ENCODE measurements at regions not wholly inside any gene's neighbourhood (a gene's known extent, or its start where the extent isn't known, plus 50 kb on each side); places are given as distances from the start of the nearest gene placed in this dataset.

DNA sequence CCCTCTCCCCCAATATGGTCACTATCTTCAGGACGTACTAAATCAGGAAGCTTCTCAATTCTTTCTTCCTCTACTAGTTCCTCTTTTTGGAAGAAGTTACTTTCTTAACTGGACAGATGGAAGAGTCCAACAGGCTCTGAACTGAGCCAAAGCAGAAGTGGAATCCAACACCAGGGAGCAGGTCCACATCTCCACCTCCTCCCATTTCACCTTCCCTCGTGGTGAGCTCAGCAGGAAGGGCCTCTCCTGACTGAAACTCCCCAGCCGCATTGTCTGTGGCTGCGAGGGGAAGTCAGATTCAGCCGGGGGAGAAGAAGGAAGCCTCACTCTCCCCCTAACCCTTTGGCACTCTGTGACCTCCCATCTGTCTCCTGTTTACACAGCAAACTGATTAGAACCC is 63.8 kb upstream of the UST start:
- Mint-ChIP-seq H3K27ac (ENCODE audit: unreplicated experiment) (peak overlapping the region; percentile 45), H3K4me3 (ENCODE audit: unreplicated experiment) (no peak overlapping the region), H3K36me3 (ENCODE audit: low read depth, unreplicated experiment) (no peaks in the 10 kb centered on the region), H3K4me1 (ENCODE audit: unreplicated experiment) (peaks cover 21% of the 10 kb centered on the region), H3K9me3 (ENCODE audit: unreplicated experiment) (no peaks in the 10 kb centered on the region), H3K27me3 (ENCODE audit: unreplicated experiment) (peaks cover 2% of the 10 kb centered on the region)
- TF ChIP-seq, protein P1, sequence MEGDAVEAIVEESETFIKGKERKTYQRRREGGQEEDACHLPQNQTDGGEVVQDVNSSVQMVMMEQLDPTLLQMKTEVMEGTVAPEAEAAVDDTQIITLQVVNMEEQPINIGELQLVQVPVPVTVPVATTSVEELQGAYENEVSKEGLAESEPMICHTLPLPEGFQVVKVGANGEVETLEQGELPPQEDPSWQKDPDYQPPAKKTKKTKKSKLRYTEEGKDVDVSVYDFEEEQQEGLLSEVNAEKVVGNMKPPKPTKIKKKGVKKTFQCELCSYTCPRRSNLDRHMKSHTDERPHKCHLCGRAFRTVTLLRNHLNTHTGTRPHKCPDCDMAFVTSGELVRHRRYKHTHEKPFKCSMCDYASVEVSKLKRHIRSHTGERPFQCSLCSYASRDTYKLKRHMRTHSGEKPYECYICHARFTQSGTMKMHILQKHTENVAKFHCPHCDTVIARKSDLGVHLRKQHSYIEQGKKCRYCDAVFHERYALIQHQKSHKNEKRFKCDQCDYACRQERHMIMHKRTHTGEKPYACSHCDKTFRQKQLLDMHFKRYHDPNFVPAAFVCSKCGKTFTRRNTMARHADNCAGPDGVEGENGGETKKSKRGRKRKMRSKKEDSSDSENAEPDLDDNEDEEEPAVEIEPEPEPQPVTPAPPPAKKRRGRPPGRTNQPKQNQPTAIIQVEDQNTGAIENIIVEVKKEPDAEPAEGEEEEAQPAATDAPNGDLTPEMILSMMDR (IDR thresholded peaks at IDR 0.05; ENCODE audit: unreplicated experiment): no peak
- no peak for DNase-seq (ENCODE audit: low spot score)

DNA sequence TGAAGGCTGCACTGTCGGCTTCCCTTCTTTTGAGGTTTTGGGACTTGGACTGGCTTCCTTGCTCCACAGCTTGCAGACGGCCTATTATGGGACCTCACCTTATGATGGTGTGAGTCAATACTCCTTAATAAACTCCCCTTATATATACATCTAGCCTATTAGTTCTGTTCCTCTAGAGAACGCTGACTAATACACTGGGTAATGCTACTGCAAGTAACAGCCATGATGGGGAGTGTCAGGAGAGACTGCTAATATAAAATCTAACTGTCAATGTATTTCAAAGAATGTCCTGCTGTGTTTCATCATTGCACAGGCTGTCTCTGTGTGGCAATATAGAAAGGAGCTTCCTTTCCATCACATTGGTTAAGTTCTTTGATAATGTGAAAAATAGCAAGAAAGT is 57.7 kb upstream of the UST start:
- no peak for DNase-seq (ENCODE audit: low spot score)
- TF ChIP-seq, protein P1 (IDR thresholded peaks at IDR 0.05; ENCODE audit: unreplicated experiment): no peak
- H3K36me3 Mint-ChIP-seq (ENCODE audit: low read depth, unreplicated experiment): no peaks in the 10 kb centered on the region
- H3K4me3 Mint-ChIP-seq (ENCODE audit: unreplicated experiment): no peak overlapping the region
- no peaks in the 10 kb centered on the region for H3K9me3 Mint-ChIP-seq (ENCODE audit: unreplicated experiment)
- H3K27ac Mint-ChIP-seq (ENCODE audit: unreplicated experiment): no peak overlapping the region
- peaks cover 4% of the 10 kb centered on the region for H3K4me1 Mint-ChIP-seq (ENCODE audit: unreplicated experiment)
- peaks cover 5% of the 10 kb centered on the region for H3K27me3 Mint-ChIP-seq (ENCODE audit: unreplicated experiment)

DNA sequence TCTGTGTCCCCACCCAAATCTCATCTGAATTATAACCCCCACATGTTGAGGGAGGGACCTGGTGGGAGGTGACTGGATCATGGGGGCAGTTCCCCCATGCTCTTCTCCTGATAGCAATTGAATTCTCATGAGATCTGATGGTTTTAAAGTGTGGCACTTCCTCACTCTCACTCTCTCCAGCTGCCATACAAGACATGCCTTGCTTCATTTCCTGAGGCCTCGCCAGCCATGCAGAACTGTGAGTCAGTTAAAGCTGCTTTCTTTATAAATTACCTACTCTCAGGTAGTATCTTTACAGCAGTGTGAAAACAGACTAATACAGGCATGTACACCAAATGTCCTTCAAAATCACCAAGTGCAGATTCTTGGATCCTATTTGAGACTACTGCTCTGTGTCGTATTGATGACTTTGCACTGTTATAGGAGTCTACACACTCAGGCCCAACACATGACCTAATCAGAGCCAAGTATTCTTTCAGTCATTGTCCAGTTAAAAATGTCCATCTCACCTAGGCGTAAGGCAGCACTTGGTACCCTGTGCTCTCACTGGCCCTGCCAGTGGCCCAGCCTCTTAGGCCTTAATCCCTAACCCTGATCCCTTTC is 52.8 kb upstream of the UST start:
- no peaks in the 10 kb centered on the region for H3K9me3 Mint-ChIP-seq (ENCODE audit: unreplicated experiment)
- H3K27ac Mint-ChIP-seq (ENCODE audit: unreplicated experiment): no peak overlapping the region
- H3K4me1 Mint-ChIP-seq (ENCODE audit: unreplicated experiment): no peaks in the 10 kb centered on the region
- no peak overlapping the region for H3K4me3 Mint-ChIP-seq (ENCODE audit: unreplicated experiment)
- DNase-seq (ENCODE audit: low spot score): no peak
- TF ChIP-seq, protein P1 (IDR thresholded peaks at IDR 0.05; ENCODE audit: unreplicated experiment): no peak
- peaks cover 3% of the 10 kb centered on the region for H3K27me3 Mint-ChIP-seq (ENCODE audit: unreplicated experiment)
- peaks cover 6% of the 10 kb centered on the region for H3K36me3 Mint-ChIP-seq (ENCODE audit: low read depth, unreplicated experiment)

Data from endothelial cell (in vitro differentiated cells).